Thyroid gland (tissue), 4 donors: ENCODE measurements at regions not wholly inside any gene's neighbourhood (a gene's known extent, or its start where the extent isn't known, plus 50 kb on each side); places are given as distances from the start of the nearest gene placed in this dataset.
"Not testable (repeated sequence)": the region's sequence is repeated elsewhere in the genome, so short reads cannot be mapped to it uniquely, and the experiment has no call there.

Experiments used
- DNase-seq, 2 donors: peaks; one replicate each; pipeline ENCODE4 v3.0.0-alpha.2; 2019
- H3K27ac ChIP-seq, 3 donors: fragments of 200-600 bp; sonication (generic); 1 replicate in 2 of 3; 2 replicates in 1 of 3; pipeline ENCODE4 v1.5.1; 2016 to 2019; ENCODE audit warnings: mild to moderate bottlenecking in 1 of 3, moderate library complexity in 1 of 3
- H3K27me3 ChIP-seq: fragments of 200-600 bp; sonication (generic); one replicate; pipeline ENCODE4 v1.5.1; 2019
- H3K36me3 ChIP-seq, 2 donors: fragments of 200-600 bp; sonication (generic); one replicate each; pipeline ENCODE4 v1.5.1; 2016 to 2019
- H3K4me1 ChIP-seq, 2 donors: fragments of 200-600 bp; sonication (generic); one replicate each; pipeline ENCODE4 v1.5.1; 2017 to 2019
- H3K4me3 ChIP-seq, 3 donors: fragments of 200-600 bp; sonication (generic); replicated peaks in 1 of 3; 1 replicate in 2 of 3; 2 replicates in 1 of 3; pipeline ENCODE4 v1.5.1; 2016; ENCODE audit warnings: mild to moderate bottlenecking in 1 of 3
- H3K9me3 ChIP-seq: fragments of 200-600 bp; sonication (generic); one replicate; pipeline ENCODE4 v1.5.1; 2017
- POLR2A ChIP-seq, 2 donors: fragments of 450-650 bp; IDR thresholded peaks; one replicate each; pipeline ENCODE4 v1.6.1; 2017; ENCODE audit warnings: antibody characterized with exemption in 2 of 2, mild to moderate bottlenecking in 2 of 2, moderate library complexity in 1 of 2
- WGBS, 2 donors: methylation state at CpG; one replicate each; pipeline ENCODE4 v1.1.5; 2017; 5-methylcytosine and 5-hydroxymethylcytosine counted together
- intact Hi-C: fragments of 100-400 bp; cut with DNase I; formaldehyde crosslinking; loops from one replicate; pipeline ENCODE4 v1.15.1; 2023
- TF ChIP-seq, protein P1 (sequence below), 6 experiments: fragments of 200-600 bp in 3 of 6; fragments of 450-650 bp in 3 of 6; sonication (generic) in 3 of 6; IDR thresholded peaks; one replicate each; pipeline ENCODE4 v1.5.1; 2016 to 2019; ENCODE audit warnings: antibody characterized with exemption in 6 of 6, mild to moderate bottlenecking in 2 of 6, inconsistent platforms in 1 of 6, moderate library complexity in 1 of 6

DNA sequence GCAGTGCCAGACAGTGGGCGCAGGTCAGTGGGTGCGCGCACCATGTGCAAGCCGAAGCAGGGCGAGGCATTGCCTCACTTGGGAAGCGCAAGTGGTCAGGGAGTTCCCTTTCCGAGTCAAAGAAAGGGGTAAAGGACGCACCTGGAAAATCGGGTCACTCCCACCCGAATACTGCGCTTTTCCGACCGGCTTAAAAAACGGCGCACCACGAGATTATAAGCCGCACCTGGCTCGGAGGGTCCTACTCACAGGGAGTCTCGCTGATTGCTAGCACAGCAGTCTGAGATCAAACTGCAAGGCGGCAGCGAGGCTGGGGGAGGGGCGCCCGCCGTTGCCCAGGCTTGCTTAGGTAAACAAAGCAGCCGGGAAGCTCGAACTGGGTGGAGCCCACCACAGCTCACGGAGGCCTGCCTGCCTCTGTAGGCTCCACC, 77.9 kb downstream of the NR4A2 start:
- H3K4me1 ChIP-seq, DNase-seq, H3K27ac ChIP-seq, H3K27me3 ChIP-seq, H3K9me3 ChIP-seq, H3K4me3 ChIP-seq, H3K36me3 ChIP-seq, intact Hi-C loops: not testable (repeated sequence)
- WGBS, 2 donors = 60 to 65% methylated on average over 20 to 26 of the region's 27 CpGs

- no peak overlapping the region for H3K4me3 ChIP-seq
- 90 to 94% methylated on average over 2 of the region's 2 CpGs for WGBS, 2 donors
- intact Hi-C loops = no loop called here
Measured at GRCh38 chr2:156253765-156254164, 78.8 kb downstream of the NR4A2 start.

DNA sequence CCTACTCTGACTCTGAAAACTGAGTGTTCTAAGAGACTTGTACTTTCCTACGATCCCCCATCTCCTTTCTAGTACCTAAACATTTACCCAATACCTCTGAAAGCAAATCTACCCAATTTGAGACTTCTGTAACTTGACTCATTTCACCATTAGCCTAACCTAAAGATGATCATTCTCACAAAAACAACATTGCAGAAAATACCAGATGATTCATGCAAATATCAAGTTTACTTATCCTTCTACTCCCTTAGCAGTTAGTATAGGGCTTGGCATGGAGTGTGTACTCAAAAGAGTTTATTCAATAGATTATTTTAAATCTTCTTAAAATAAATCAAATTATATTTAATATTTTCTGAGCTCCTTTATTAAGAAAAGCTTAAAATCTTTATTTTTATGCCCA, 89.6 kb downstream of the NR4A2 start:
- TF ChIP-seq, protein P1, sequence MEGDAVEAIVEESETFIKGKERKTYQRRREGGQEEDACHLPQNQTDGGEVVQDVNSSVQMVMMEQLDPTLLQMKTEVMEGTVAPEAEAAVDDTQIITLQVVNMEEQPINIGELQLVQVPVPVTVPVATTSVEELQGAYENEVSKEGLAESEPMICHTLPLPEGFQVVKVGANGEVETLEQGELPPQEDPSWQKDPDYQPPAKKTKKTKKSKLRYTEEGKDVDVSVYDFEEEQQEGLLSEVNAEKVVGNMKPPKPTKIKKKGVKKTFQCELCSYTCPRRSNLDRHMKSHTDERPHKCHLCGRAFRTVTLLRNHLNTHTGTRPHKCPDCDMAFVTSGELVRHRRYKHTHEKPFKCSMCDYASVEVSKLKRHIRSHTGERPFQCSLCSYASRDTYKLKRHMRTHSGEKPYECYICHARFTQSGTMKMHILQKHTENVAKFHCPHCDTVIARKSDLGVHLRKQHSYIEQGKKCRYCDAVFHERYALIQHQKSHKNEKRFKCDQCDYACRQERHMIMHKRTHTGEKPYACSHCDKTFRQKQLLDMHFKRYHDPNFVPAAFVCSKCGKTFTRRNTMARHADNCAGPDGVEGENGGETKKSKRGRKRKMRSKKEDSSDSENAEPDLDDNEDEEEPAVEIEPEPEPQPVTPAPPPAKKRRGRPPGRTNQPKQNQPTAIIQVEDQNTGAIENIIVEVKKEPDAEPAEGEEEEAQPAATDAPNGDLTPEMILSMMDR (IDR thresholded peaks at IDR 0.05) = no peak
- no peak for TF ChIP-seq POLR2A (IDR thresholded peaks at IDR 0.05)
- DNase-seq = no peak
- Histone ChIP-seq H3K36me3 (no peaks in the 10 kb centered on the region), H3K27me3 (no peaks in the 10 kb centered on the region), H3K4me1 (no peaks in the 10 kb centered on the region), H3K4me3 (no peak overlapping the region), H3K27ac (no peak overlapping the region), H3K9me3 (no peaks in the 10 kb centered on the region)
- WGBS, 2 donors = 83 to 92% methylated on average over 1 of the region's 1 CpG
- intact Hi-C loops = no loop called here

More at GRCh38 chr2:156253765-156254164, 78.8 kb downstream of the NR4A2 start:
- Histone ChIP-seq H3K4me1 (no peaks in the 10 kb centered on the region), H3K36me3 (no peaks in the 10 kb centered on the region), H3K27ac (no peak overlapping the region), H3K9me3 (no peaks in the 10 kb centered on the region), H3K27me3 (no peaks in the 10 kb centered on the region)
- no peak for DNase-seq
- no peak for TF ChIP-seq POLR2A (IDR thresholded peaks at IDR 0.05)
- TF ChIP-seq, protein P1 (IDR thresholded peaks at IDR 0.05) = no peak

GRCh38 chr2:156237558-156237957, 95.0 kb downstream of the NR4A2 start:
- TF ChIP-seq, protein P1 (IDR thresholded peaks at IDR 0.05) = no peak
- TF ChIP-seq POLR2A (IDR thresholded peaks at IDR 0.05) = no peak
- Histone ChIP-seq H3K36me3 (no peaks in the 10 kb centered on the region), H3K27me3 (no peaks in the 10 kb centered on the region), H3K4me3 (no peak overlapping the region), H3K27ac (no peak overlapping the region), H3K9me3 (no peaks in the 10 kb centered on the region), H3K4me1 (no peaks in the 10 kb centered on the region)
- 50 to 72% methylated on average over 2 of the region's 2 CpGs for WGBS, 2 donors
- intact Hi-C loops = no loop called here
- no peak for DNase-seq

GRCh38 chr2:156229724-156230362, 102.7 kb downstream of the NR4A2 start:
- Histone ChIP-seq H3K4me1 (no peaks in the 10 kb centered on the region), H3K9me3 (no peaks in the 10 kb centered on the region), H3K27ac (no peak overlapping the region), H3K27me3 (no peaks in the 10 kb centered on the region), H3K36me3 (no peaks in the 10 kb centered on the region), H3K4me3 (no peak overlapping the region)
- 83 to 94% methylated on average over 1 of the region's 1 CpG for WGBS, 2 donors
- no peak for TF ChIP-seq POLR2A (IDR thresholded peaks at IDR 0.05)
- TF ChIP-seq, protein P1 (IDR thresholded peaks at IDR 0.05) = no peak
- DNase-seq = no peak
- intact Hi-C loops = no loop called here

DNA sequence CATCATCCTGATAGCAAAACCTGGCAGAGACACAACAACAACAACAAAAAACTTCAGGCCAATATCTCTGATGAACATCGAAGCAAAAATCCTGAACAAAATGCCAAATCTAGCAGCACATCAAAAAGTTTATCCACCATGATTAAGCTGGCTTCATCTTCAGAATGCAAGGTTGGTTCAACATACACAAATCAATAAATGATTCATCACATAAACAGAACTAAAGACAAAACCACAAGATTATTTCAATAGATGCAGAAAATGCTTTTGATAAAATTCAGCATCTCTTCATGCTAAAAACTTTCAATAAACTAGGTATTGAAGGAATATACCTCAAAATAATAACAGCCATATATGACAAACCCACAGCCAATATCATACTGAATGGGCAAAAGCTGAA, 109.2 kb downstream of the NR4A2 start:
- H3K9me3 ChIP-seq, H3K27ac ChIP-seq, H3K4me3 ChIP-seq, DNase-seq, H3K4me1 ChIP-seq, H3K27me3 ChIP-seq, intact Hi-C loops, H3K36me3 ChIP-seq: not testable (repeated sequence)
- WGBS, 2 donors = 89 to 95% methylated on average over 1 of the region's 1 CpG
